ENCODE measurements at regions not wholly inside any gene's neighbourhood (a gene's known extent, or its start where the extent isn't known, plus 50 kb on each side); places are given as distances from the start of the nearest gene placed in this dataset.
"Not testable (repeated sequence)": the region's sequence is repeated elsewhere in the genome, so short reads cannot be mapped to it uniquely, and the experiment has no call there.

- no peak for DNase-seq (ENCODE audit: low spot score)
Measured at GRCh38 chr3:75242012-75242735, 422.0 kb upstream of the FRG2C start.

- DNase-seq (ENCODE audit: low spot score): no peak
Measured at GRCh38 chr3:75248974-75249373, 415.2 kb upstream of the FRG2C start.

DNA sequence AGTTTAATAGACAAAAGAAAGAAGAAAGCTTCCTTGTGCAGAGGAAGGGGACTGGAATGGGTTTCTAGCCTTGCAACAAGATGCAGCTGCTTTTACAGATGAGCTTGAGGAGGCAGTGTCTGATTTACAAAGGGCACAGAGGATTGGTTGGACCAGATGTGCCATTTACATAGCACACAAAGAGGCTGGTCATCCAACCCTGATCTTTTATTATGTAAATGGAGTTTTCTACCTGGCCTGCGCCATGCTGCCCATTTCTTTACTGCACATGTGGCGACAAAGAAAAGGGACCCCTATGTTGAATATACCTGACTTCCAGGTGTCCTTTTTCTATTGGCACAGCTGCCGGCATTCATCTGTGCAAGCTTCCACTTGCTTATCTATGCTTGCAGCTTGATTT lies 409.4 kb upstream of the FRG2C start:
- no peak for DNase-seq (ENCODE audit: low spot score)

- not testable (repeated sequence) for DNase-seq (ENCODE audit: low spot score)
Measured at GRCh38 chr3:75258825-75259683, 405.1 kb upstream of the FRG2C start.

DNA sequence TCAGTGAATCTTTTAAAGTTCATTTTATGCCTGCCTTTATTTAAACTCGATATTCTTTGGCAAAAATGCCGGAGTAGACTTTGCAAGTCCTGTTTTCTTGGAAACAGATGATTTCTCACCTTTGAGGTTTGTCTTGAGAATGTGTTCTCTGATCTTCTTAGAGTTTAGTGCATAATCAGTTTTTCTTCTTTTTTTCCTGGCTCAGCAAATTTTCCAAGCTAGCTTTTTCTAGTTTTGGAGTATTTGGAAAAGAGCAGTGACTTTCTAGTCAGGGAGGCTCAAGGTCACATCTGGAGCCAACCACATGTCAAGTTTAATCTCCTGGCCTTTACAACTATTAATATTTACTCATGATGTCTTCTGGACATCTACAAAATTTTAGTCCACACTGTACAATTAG lies 403.2 kb upstream of the FRG2C start:
- DNase-seq (ENCODE audit: low spot score): not testable (repeated sequence)

- DNase-seq (ENCODE audit: low spot score): no peak
Measured at GRCh38 chr3:75262661-75263060, 401.5 kb upstream of the FRG2C start.

GRCh38 chr3:75265897-75266296 lies 398.2 kb upstream of the FRG2C start:
- DNase-seq (ENCODE audit: low spot score): no peak

GRCh38 chr3:75268576-75268975 lies 395.6 kb upstream of the FRG2C start:
- DNase-seq (ENCODE audit: low spot score): not testable (repeated sequence)

DNA sequence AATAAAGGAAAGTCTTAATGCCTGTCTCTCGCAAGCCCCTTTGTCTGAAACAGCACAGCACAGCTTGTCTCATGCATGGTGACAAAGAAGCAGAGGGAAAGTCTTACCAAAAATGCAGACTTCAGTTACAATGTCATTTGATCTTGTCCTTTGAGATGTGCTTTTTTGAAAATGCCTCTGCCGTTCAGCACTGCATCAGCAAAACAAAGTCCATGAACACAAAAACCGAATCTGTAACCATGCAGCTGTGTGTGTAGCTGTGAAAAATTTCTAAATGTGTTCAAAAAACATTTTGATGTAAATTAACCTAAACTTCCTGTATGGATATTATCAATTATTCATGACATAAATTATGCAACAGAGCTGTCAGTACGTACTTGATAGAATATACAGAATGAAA lies 391.9 kb upstream of the FRG2C start:
- DNase-seq (ENCODE audit: low spot score): not testable (repeated sequence)

DNA sequence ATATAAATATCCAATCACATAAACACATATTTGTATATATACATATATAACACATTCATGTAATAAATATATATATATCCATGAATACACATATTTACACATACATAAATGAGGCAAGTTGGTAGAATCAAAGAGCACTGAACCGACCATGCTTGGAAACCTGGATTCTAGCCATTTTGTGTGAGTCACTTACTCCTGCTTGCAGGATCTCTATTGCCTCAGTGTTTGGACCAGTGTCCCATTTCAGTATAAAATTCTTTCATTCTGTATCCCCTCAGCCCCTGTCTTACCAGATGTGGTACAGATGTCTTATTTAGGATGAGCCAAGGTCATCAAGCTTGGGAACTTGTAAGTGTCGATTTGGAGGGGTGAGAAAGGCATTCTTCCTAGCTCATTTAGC lies 391.4 kb upstream of the FRG2C start:
- no peak for DNase-seq (ENCODE audit: low spot score)

DNA sequence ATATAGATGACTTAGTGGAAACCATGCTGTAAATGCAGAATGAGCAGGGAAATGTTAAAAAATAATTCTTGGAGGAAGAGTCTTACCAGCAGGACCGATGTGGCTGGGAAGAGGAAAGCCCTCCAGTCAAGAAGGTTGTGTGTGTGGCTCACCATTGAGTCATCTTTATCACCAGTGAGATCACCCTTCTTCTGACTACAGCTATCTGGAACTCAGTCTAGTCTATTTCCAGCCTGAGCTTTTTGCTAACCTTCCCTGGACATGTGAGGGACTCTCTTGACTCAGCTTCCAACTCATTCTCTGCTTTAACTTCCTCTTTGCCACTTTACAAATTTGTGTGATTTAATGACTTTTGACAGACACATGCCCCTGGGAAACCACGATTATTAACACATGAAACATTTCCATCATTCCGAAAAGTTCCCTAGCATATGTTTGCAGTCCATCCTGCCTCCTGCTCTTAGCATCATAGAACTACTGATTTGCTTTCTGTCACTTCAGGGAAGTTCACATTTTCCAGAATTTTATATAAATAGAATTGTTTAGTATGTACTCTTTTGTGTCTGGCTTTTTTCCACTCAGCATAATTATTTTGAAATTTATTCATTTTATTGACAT lies 378.5 kb upstream of the FRG2C start:
- not testable (repeated sequence) for DNase-seq (ENCODE audit: low spot score)

GRCh38 chr3:75288972-75289574 lies 375.1 kb upstream of the FRG2C start:
- not testable (repeated sequence) for DNase-seq (ENCODE audit: low spot score)

- no peak for DNase-seq (ENCODE audit: low spot score)
Measured at GRCh38 chr3:75294124-75294523, 370.0 kb upstream of the FRG2C start.

GRCh38 chr3:75295013-75295412 lies 369.1 kb upstream of the FRG2C start:
- no peak for DNase-seq (ENCODE audit: low spot score)

- DNase-seq (ENCODE audit: low spot score): no peak
Measured at GRCh38 chr3:75296858-75297257, 367.3 kb upstream of the FRG2C start.

- DNase-seq (ENCODE audit: low spot score): no peak
Measured at GRCh38 chr3:75300606-75301005, 363.5 kb upstream of the FRG2C start.

- DNase-seq (ENCODE audit: low spot score): not testable (repeated sequence)
Measured at GRCh38 chr3:75301050-75301449, 363.1 kb upstream of the FRG2C start.

DNA sequence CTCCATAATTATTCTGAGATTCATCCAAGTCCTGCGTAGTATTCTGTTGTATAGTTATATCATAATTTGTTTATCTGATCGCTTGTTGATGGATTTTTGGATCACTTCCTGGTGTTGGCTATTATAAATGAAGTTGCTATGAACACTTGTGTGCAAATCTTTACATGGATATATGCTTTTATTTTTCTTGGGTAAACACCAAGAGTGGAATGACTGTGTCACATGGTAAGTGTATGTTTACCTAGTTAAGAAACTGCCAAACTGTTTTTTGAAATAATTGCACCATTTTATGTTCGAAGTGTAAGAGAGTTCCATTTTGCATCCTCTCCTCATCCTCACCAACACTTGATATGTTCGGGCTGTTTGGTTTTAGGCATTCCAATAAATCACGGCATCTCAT lies 360.4 kb upstream of the FRG2C start:
- no peak for DNase-seq (ENCODE audit: low spot score)

DNA sequence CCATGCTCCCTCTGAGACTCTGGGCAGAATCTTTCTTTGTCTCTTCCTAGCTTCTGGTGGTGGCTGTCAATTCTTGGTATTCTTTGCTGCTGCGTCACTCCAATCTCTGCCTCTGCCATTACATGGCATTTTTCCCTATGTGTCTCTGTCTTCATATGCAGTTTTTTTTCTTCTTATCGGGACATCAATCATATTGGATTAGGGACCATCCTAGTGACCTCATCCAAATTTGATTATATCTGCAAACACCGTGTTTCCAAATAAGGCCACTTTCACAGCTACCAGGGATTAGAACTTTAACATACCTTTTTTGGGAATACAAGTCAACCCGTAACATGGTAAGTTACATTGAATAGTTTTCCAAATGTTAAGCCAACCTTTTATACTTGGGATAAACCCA lies 358.2 kb upstream of the FRG2C start:
- no peak for DNase-seq (ENCODE audit: low spot score)

GRCh38 chr3:75311306-75311705 lies 352.8 kb upstream of the FRG2C start:
- not testable (repeated sequence) for DNase-seq (ENCODE audit: low spot score)

GRCh38 chr3:75312469-75312868 lies 351.7 kb upstream of the FRG2C start:
- DNase-seq (ENCODE audit: low spot score): not testable (repeated sequence)

- DNase-seq (ENCODE audit: low spot score): not testable (repeated sequence)
Measured at GRCh38 chr3:75319776-75320175, 344.4 kb upstream of the FRG2C start.
